GM12875 (cell line): ENCODE measurements at regions not wholly inside any gene's neighbourhood (a gene's known extent, or its start where the extent isn't known, plus 50 kb on each side); places are given as distances from the start of the nearest gene placed in this dataset.
"Not testable (repeated sequence)": the region's sequence is repeated elsewhere in the genome, so short reads cannot be mapped to it uniquely, and the experiment has no call there.

ENCODE experiments used
- H3K4me3 ChIP-seq: one replicate; pipeline ENCODE4 v1.5.1; 2011; ENCODE audit warnings: low read depth, low read length, control low read depth
- TF ChIP-seq, protein P1 (sequence below): IDR thresholded peaks from 2 replicates; pipeline ENCODE4 v1.5.1; 2011; ENCODE audit warnings: low read depth, mild to moderate bottlenecking, control low read depth, inconsistent platforms, low read length, moderate library complexity, borderline replicate concordance; ENCODE audit not compliant: insufficient read depth

DNA sequence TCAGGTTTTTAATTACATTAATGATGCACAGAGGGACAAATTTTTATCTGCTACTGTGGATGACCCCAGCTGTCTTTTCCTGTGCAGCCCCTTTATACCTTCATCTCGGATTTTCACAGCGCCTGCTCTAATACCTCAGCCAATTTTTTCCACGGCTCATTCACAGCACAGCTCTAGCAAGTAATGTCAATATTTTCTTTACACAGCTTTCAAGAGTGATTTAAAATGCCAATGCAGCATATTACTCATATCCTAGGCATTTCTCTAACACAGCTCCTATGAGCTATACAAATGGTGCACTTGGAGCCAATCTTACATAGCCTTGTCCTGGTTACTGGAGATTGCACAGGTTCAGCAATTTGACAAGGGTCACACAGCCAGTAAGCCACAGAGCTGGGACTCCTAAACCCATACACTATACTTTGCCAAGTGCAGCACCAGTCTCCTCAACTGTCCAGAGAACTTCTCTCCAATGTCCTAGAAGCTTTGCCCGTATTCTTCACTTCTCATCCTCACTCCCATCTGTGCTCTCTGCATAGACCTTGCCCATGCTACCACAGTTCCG, 661.8 kb downstream of the DTWD2 start:
- no peak overlapping the region for H3K4me3 ChIP-seq
- TF ChIP-seq, protein P1, sequence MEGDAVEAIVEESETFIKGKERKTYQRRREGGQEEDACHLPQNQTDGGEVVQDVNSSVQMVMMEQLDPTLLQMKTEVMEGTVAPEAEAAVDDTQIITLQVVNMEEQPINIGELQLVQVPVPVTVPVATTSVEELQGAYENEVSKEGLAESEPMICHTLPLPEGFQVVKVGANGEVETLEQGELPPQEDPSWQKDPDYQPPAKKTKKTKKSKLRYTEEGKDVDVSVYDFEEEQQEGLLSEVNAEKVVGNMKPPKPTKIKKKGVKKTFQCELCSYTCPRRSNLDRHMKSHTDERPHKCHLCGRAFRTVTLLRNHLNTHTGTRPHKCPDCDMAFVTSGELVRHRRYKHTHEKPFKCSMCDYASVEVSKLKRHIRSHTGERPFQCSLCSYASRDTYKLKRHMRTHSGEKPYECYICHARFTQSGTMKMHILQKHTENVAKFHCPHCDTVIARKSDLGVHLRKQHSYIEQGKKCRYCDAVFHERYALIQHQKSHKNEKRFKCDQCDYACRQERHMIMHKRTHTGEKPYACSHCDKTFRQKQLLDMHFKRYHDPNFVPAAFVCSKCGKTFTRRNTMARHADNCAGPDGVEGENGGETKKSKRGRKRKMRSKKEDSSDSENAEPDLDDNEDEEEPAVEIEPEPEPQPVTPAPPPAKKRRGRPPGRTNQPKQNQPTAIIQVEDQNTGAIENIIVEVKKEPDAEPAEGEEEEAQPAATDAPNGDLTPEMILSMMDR, result no peak

DNA sequence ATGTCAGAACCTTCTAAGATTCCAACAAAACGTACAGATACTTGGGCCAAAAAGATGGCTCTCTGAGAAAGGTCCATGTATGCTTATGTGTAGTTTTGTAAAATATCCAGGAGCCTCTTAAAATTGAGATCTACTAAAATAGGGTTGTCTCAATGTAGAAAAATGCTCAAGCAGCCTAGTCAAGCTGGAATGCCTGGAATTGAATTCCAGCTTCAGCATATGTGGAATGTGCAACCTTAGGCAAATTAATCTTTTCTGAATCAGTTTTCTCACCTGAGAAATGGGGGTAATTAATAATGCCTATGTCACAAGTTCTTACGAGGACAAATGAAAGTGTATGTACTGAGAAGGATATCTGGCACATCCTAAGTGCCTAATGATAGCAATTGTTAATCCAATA, 662.4 kb downstream of the DTWD2 start:
- no peak overlapping the region for H3K4me3 ChIP-seq
- TF ChIP-seq, protein P1, result no peak

DNA sequence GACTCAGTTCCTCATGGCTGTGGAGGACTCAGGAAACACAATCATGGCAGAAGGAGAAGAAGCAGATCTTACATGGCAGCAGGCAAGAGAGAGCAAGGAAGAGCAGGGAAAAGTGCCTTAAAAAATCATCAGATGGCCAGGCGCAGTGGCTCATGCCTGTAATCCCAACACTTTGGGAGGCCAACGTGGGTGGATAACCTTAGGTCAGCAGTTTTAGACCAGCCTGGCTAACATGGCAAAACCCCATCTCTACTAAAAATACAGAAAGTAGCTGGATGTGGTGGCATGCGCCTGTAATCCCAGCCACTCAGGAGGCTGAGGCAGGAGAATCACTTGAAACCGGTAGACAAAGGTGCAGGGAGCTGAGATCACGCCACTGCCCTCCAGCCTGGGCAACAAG, 664.6 kb downstream of the DTWD2 start:
- not testable (repeated sequence) for H3K4me3 ChIP-seq

DNA sequence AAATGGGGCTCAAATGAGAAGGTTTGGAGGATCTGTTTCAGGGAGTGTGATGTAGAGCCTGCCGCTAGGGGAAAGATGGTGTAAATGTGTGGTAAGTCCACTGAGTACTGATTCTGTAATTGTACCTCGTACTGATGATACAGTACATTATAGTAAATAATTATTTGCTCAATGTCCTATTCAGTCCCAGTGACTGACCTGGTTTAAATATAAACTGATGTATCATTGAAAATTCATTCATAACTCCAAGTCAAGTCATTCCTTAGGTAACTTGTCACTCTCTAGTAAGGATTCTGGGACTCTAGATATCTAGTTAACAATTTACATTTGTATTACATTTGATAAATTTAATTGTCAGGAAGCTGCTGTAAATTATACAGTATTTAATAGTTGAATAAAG, 667.3 kb downstream of the DTWD2 start:
- TF ChIP-seq, protein P1, result no peak
- H3K4me3 ChIP-seq, result no peak overlapping the region

DNA sequence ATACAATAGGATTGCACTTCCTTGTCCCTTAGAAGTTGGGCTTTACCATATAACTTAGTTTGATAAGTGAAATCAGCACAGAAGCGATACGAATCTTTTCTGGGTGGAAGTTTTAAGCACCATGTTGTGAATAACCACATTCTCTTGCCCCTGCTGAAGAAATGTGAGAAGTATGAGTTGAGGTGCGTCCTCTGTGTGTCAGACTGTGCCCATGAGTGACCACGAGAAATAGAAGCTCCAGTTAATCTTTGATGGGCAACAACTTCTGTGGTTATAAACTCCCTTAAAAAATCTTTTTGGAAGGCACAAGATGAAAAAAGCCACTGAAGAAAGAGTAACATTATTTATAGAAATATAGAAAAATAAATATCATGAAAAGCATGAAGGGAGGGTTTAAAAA, 668.2 kb downstream of the DTWD2 start:
- TF ChIP-seq, protein P1, result no peak
- H3K4me3 ChIP-seq, result no peak overlapping the region

DNA sequence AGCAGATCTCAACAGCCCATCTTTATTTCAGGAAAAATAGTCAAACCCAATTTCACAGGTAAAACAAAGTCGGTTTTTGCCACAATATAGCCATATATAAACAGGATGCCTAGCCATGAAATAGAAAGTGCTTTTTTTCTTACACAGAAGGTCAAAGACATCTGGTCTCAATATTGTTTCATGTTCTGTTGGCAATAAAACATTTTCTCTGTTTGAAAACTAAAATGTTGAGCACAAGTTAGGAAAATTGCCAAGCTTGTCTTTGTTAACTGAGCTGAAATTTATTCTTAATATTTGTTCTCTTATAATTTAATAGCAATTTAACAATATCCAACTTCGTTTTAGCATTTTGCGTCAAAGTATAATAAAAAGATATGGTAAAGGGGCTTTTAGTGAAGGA, 673.4 kb downstream of the DTWD2 start:
- no peak overlapping the region for H3K4me3 ChIP-seq
- TF ChIP-seq, protein P1, result no peak

DNA sequence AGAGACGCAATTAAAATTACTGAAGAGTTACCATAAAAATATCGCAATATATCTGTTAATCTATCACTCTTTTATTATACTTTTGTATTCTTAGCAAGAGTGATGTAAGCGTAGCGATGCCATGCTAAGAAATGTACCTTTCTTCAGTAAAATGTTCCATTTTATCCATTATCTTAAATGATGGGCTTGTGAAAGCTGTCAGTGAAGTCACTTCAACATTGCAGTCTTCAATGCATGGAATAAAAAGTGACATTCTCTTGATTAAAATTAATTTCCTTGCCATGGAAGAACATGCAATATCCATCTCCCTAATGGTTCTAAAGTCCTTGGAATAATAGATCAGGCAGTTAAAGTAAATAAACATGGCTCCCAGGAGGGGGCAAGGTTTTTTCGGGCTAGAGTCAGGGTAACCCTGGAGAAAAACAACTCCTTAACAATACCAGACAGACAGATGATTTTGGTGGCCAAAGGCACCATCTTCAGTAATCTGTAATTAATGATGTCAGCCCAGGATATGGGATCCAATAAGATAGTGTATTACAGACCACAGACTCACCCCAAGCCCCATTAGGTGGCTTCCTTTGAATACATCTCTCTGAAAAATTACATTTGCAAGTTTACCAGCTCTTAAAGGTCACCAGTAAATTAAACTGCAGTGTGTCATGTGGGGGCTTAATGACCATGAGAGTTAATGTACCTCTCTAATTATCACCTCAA, 677.1 kb downstream of the DTWD2 start:
- TF ChIP-seq, protein P1, result no peak
- no peak overlapping the region for H3K4me3 ChIP-seq
